NCI-H2029 treated with DMSO at 0.1 percent for 48 hours (cell line): ENCODE measurements at regions not wholly inside any gene's neighbourhood (a gene's known extent, or its start where the extent isn't known, plus 50 kb on each side); places are given as distances from the start of the nearest gene placed in this dataset.
"Not testable (repeated sequence)": the region's sequence is repeated elsewhere in the genome, so short reads cannot be mapped to it uniquely, and the experiment has no call there.

ENCODE experiments used
- DNase-seq: peaks from one replicate; lab custom pipeline; 2025; lab: John Stamatoyannopoulos, UW

DNA sequence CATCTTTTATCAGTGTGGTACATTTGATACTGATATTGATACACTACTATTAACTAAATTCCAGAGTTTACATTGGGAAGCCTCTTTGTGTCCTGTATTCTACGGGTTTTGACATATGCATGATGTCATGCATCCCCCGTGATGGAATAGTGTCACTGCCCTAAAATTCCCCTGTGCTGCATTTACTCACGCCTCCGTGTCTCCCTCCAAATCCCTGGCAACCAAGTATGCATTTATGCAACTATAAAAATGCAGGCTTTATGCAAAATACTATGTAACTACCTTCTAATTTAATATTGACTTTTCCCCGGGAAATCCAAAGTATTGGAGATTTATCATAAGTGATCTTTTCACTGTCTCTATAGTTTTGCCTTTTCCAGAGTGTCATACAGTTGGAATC lies 453.7 kb upstream of the RUNX1 start:
- no peak for DNase-seq

- not testable (repeated sequence) for DNase-seq
These were observed 448.4 kb upstream of the RUNX1 start for GRCh38 chr21:35497522-35497921.

DNA sequence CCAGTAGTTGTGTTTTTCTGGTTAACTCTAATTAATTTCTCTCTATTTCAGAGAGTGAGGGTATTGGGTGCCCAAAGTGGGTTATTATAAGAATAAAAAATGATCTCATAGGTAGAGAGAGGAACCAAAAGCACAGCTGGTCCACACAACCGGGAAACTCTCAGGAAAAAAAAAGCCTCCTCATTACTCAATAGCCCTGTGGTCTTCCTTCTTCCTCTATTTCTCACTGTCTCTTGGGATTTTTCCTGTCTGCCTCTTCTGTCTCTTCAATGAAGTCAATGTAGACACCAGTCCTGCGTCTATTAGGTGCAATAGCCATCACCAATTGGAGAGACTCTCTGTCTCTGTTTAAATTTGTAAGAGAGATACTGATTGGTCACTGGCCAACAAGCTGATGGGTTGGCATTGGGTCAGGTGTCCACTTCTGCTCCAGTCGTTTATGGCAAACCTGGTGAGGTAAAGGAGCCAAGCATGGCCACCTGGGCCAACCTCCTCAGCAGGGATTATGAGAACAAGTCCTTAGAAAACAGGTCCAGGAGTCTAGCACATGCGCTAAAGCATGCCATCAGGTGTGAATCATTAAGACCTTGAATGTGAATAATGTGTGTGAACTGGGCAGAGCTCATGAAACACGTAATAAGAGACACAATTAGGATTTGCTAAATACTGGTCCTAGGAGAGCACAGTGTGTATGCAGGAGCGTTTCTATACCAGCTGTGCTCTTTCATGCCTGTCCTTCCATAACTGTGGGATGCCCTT lies 443.0 kb upstream of the RUNX1 start:
- no peak for DNase-seq

GRCh38 chr21:35491114-35491513 lies 442.0 kb upstream of the RUNX1 start:
- no peak for DNase-seq

GRCh38 chr21:35489389-35489980 lies 440.4 kb upstream of the RUNX1 start:
- no peak for DNase-seq

- DNase-seq, result no peak
These were observed 439.8 kb upstream of the RUNX1 start for GRCh38 chr21:35488946-35489345.

DNA sequence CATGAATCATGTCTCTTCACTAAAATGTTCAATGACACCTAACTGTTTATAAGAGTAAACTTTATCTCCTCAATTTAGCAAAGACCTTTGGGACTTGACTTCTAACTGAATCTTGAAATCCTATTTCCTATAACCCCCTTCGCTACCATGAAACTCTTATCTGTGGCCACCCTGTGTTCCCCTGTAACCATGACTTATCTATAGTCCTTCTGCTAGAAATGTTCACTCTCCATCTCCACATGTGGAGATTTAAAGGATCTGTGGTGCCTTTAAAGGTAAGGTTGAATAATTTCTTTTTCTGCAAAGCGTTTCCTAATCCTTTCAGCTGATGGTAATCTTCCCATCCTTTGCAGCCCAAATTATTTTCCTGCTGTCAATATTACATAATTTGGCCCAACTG lies 436.3 kb upstream of the RUNX1 start:
- DNase-seq, result no peak

DNA sequence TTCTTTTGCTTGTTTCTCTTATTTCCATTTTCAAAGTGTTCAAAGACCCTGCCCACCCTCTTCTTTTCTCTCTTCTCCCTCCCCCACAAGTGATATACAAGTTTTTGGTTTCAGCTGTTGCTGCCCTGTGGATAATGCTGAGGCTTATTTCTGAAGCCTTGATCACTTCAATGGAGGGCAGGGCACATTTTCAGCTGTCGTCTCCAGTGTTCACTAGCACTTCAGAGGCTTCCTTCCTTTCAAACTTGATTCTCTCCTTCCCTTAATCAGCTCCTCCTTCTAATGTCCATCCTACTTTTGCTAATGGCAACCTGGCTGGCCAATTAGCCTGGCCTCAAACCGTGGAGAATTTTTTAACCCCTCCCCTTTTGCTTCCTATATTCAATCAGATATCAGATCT lies 435.7 kb upstream of the RUNX1 start:
- DNase-seq, result no peak

- no peak for DNase-seq
These were observed 434.9 kb upstream of the RUNX1 start for GRCh38 chr21:35484032-35484431.

GRCh38 chr21:35482933-35483662 lies 434.0 kb upstream of the RUNX1 start:
- no peak for DNase-seq

GRCh38 chr21:35482096-35482495 lies 433.0 kb upstream of the RUNX1 start:
- DNase-seq, result no peak

DNA sequence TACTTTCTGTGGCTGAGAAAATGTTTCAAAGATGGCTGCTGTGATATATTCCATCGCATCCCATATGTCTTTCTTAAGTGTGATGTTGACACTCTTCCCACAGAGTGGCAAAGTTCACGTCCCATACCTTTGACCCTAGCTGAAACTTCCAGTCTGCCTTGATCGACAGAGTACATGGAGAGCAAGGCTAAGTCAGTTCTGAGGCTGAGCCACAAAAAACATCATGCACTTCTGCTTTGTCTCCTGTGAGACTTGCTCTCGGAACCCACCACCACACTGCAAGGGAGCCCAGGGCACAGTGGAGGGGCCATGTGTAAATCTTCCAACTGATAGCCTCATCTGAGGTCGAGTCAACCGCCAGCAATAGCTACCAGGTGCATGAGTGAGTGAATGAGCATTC lies 431.9 kb upstream of the RUNX1 start:
- DNase-seq, result no peak

GRCh38 chr21:35479529-35479928 lies 430.4 kb upstream of the RUNX1 start:
- no peak for DNase-seq

DNA sequence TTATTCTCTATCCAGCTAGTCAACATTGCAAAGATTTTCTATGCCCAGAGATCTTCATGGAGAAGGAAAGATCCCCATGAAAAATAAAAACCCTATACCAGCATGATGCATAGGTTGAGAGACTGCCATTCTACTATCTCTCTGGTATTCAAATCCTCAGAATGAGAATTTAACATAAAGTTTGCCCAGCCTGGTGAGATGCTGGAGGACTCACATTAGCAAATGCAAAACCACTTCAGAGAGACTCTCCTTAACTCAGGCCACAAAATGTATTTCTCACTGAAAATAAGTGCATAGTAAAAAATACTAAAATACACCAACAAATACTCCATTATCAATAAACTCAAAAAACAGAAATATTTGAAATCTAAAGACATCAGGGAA lies 430.0 kb upstream of the RUNX1 start:
- no peak for DNase-seq

DNA sequence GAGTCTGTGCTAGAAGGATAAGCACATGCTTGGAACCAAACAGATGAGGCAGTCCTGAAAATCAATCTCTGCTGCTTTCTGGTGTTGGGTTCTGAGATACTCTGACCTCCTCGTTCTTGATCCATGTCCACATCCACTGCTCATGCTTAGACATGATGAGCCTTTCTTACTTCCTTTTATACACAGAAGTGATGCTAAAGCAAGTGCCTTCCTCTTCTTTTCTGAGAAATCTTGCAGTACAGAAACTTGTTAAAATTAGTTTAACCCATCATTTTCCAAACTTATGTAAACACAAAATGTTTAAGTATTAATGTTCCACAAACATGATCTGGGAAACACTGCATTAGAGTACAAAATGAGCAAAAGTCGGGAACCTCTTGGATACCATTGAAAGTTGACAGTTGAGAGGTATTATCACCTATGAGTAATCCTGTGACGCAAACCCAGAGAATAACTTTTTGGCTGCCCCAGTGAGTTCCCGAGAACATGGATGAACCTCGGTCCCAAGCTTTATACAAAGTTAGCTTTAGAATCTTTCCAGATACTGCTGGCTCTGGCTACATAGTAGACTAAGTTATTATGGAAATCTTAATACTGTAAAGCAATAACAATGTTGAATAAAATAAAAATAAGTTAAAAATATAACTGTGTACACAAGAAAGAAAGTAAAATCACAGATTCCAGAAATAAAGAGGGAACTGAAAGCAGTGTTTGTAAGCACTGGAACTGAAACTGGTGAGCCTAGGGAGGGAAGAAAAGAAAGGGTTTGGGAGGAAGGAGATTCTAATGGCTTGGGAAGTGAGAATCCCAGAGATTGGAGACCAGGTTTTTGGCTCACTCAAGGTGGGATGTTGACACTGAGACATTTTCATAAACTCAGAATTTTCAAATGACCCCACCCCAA lies 429.3 kb upstream of the RUNX1 start:
- no peak for DNase-seq

DNA sequence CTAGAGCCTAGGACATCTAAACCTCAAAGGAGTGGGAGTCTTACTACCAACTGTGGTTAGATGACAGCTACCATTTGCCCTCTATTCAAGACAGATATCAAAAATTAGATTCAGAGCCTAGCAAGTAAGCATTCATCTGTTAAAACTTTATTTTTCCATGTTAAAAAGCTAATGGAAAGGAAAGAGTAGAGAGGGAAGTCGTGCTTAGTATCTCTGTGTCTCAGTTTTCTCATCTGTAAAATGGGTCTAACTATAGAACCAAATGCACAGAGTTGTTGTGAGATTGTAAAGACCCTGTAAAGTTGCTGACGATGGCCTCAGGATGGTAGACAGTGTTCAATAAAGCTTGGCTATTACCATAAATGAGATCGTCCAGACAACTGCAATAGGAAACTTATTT lies 428.5 kb upstream of the RUNX1 start:
- DNase-seq, result no peak

DNA sequence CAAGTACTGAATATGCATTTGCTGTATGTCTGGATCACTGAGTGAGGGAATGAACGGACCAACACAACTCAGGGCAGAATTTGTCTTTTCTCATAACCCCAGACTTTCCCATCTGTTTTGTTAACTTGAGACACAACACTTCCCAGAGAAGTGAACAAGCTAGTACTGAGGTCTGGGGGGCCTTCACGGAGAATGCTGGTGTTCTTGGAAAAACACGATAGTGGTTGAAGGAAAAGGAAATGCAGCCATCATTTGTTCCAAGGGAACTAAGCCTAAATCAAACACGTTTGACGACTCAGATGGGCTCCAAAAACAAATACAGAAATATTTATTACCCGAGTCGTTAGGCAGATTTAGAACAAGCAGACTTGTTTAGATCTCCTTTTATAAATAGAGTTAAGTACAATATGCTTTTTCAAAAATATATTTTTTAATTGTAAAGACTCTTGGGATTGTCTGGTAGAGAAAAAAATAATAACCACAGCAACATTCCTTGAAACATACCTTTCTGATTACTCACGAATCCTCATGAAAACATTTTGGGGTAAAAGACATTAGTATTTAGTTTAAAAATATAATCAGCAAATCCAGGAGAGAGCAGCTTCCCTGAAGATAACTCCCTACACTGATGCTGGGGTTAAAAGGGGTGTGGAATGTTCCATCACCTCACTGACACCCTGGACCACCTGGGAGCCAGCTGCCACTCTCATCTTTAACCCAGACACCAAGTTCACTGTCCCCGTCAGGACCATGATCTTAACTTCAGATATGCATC lies 427.7 kb upstream of the RUNX1 start:
- no peak for DNase-seq

GRCh38 chr21:35475762-35476161 lies 426.7 kb upstream of the RUNX1 start:
- DNase-seq, result no peak

GRCh38 chr21:35475009-35475408 lies 425.9 kb upstream of the RUNX1 start:
- DNase-seq, result no peak

GRCh38 chr21:35473496-35473895 lies 424.4 kb upstream of the RUNX1 start:
- DNase-seq, result no peak

- DNase-seq, result no peak
These were observed 421.4 kb upstream of the RUNX1 start for GRCh38 chr21:35470522-35470921.

- DNase-seq, result no peak
These were observed 420.4 kb upstream of the RUNX1 start for GRCh38 chr21:35469498-35469897.
